Activated naive CD4-positive, alpha-beta T cell treated with anti-CD3 and anti-CD28 coated beads, Interleukin-2, amount 10 ng/mL, durations not matched to agents 7 days and 5 days (primary cell): ENCODE measurements at regions not wholly inside any gene's neighbourhood (a gene's known extent, or its start where the extent isn't known, plus 50 kb on each side); places are given as distances from the start of the nearest gene placed in this dataset.
A peak's percentile ranks its signal among the peaks of the same experiment; 100 is the strongest.

Experiments used
- CTCF ChIA-PET: fragments of 350-600 bp; sonication (Branson Sonifier 250); formaldehyde crosslinking; loops from one replicate; lab custom pipeline; 2021; ENCODE audit warnings: antibody characterized with exemption; lab: Charles Lee
- DNase-seq: peaks from one replicate; pipeline ENCODE4 v3.0.0-alpha.2; 2020
- H3K27ac Mint-ChIP-seq: one replicate; pipeline ENCODE4 v1.8.0; 2021; ENCODE audit warnings: mild to moderate bottlenecking, moderate library complexity, mixed read lengths
- H3K27me3 Mint-ChIP-seq: one replicate; pipeline ENCODE4 v1.8.0; 2021; ENCODE audit warnings: mild to moderate bottlenecking, mixed read lengths
- H3K36me3 Mint-ChIP-seq: one replicate; pipeline ENCODE4 v1.8.0; 2021; ENCODE audit warnings: mixed read lengths
- H3K4me1 Mint-ChIP-seq: one replicate; pipeline ENCODE4 v1.8.0; 2021; ENCODE audit warnings: mixed read lengths
- H3K4me3 Mint-ChIP-seq: one replicate; pipeline ENCODE4 v1.8.0; 2021; ENCODE audit warnings: mild to moderate bottlenecking, moderate library complexity, mixed read lengths
- H3K9me3 Mint-ChIP-seq: one replicate; pipeline ENCODE4 v1.8.0; 2021; ENCODE audit warnings: mixed read lengths

GRCh38 chr1:5376538-5377247 is 615.5 kb downstream of the NPHP4 start:
- Mint-ChIP-seq H3K36me3 (peaks cover 9% of the 10 kb centered on the region), H3K4me1 (peaks cover 2% of the 10 kb centered on the region), H3K4me3 (no peak overlapping the region), H3K27me3 (peaks cover 24% of the 10 kb centered on the region), H3K27ac (no peak overlapping the region), H3K9me3 (peaks cover 25% of the 10 kb centered on the region)
- DNase-seq, result no peak
- CTCF ChIA-PET, result interaction anchor here (0.5 kb wide), 1 partner anchor 719 kb away, joined by 3 read pairs; no protein-coding TSS in a partner anchor

GRCh38 chr1:5375481-5375880 is 616.7 kb downstream of the NPHP4 start:
- peaks cover 18% of the 10 kb centered on the region for H3K36me3 Mint-ChIP-seq
- CTCF ChIA-PET, result no interaction called here
- peaks cover 35% of the 10 kb centered on the region for H3K9me3 Mint-ChIP-seq

GRCh38 chr1:5374192-5374591 is 618.0 kb downstream of the NPHP4 start:
- Mint-ChIP-seq H3K27ac (no peak overlapping the region), H3K4me3 (no peak overlapping the region), H3K9me3 (peaks cover 38% of the 10 kb centered on the region), H3K4me1 (peaks cover 25% of the 10 kb centered on the region), H3K36me3 (peaks cover 24% of the 10 kb centered on the region), H3K27me3 (peaks cover 12% of the 10 kb centered on the region)
- DNase-seq, result no peak
- CTCF ChIA-PET, result no interaction called here

More at GRCh38 chr1:5375481-5375880, 616.7 kb downstream of the NPHP4 start:
- Mint-ChIP-seq H3K4me3 (no peak overlapping the region), H3K4me1 (peaks cover 13% of the 10 kb centered on the region), H3K27me3 (peaks cover 19% of the 10 kb centered on the region), H3K27ac (no peak overlapping the region)
- DNase-seq, result no peak

- Mint-ChIP-seq H3K4me3 (no peak overlapping the region), H3K9me3 (peaks cover 38% of the 10 kb centered on the region)
- CTCF ChIA-PET, result no interaction called here
These were observed 618.9 kb downstream of the NPHP4 start for GRCh38 chr1:5373281-5373680.

GRCh38 chr1:5371270-5371669 is 621.0 kb downstream of the NPHP4 start:
- H3K36me3 Mint-ChIP-seq, result peaks cover 25% of the 10 kb centered on the region
- H3K4me3 Mint-ChIP-seq, result no peak overlapping the region
- CTCF ChIA-PET, result no interaction called here
- peaks cover 16% of the 10 kb centered on the region for H3K27me3 Mint-ChIP-seq
- peaks cover 28% of the 10 kb centered on the region for H3K4me1 Mint-ChIP-seq
- peak overlapping the region; percentile 87 for H3K27ac Mint-ChIP-seq
- DNase-seq, result no peak
- H3K9me3 Mint-ChIP-seq, result peaks cover 38% of the 10 kb centered on the region

More at GRCh38 chr1:5373281-5373680, 618.9 kb downstream of the NPHP4 start:
- no peak overlapping the region for H3K27ac Mint-ChIP-seq
- H3K4me1 Mint-ChIP-seq, result peaks cover 28% of the 10 kb centered on the region
- no peak for DNase-seq
- peaks cover 12% of the 10 kb centered on the region for H3K27me3 Mint-ChIP-seq
- peaks cover 25% of the 10 kb centered on the region for H3K36me3 Mint-ChIP-seq

- H3K27me3 Mint-ChIP-seq, result peaks cover 22% of the 10 kb centered on the region
- DNase-seq, result peak; percentile 61
- CTCF ChIA-PET, result no interaction called here
- peaks cover 28% of the 10 kb centered on the region for H3K4me1 Mint-ChIP-seq
- peaks cover 39% of the 10 kb centered on the region for H3K9me3 Mint-ChIP-seq
- no peak overlapping the region for H3K4me3 Mint-ChIP-seq
- peaks cover 25% of the 10 kb centered on the region for H3K36me3 Mint-ChIP-seq
- H3K27ac Mint-ChIP-seq, result peak overlapping the region; percentile 87
These were observed 621.9 kb downstream of the NPHP4 start for GRCh38 chr1:5370311-5370710.

GRCh38 chr1:5369223-5369622 is 623.0 kb downstream of the NPHP4 start:
- DNase-seq, result no peak
- CTCF ChIA-PET, result no interaction called here
- peaks cover 38% of the 10 kb centered on the region for H3K9me3 Mint-ChIP-seq
- peaks cover 25% of the 10 kb centered on the region for H3K36me3 Mint-ChIP-seq
- H3K4me3 Mint-ChIP-seq, result no peak overlapping the region
- peaks cover 32% of the 10 kb centered on the region for H3K27me3 Mint-ChIP-seq
- peaks cover 28% of the 10 kb centered on the region for H3K4me1 Mint-ChIP-seq
- no peak overlapping the region for H3K27ac Mint-ChIP-seq

GRCh38 chr1:5368201-5368600 is 624.0 kb downstream of the NPHP4 start:
- Mint-ChIP-seq H3K27me3 (peaks cover 35% of the 10 kb centered on the region), H3K4me1 (peaks cover 28% of the 10 kb centered on the region), H3K36me3 (peaks cover 18% of the 10 kb centered on the region), H3K4me3 (no peak overlapping the region), H3K9me3 (peaks cover 27% of the 10 kb centered on the region), H3K27ac (no peak overlapping the region)
- CTCF ChIA-PET, result no interaction called here
- no peak for DNase-seq

GRCh38 chr1:5367306-5367705 is 624.9 kb downstream of the NPHP4 start:
- no peak overlapping the region for H3K4me3 Mint-ChIP-seq
- CTCF ChIA-PET, result interaction anchor here (0.6 kb wide), 1 partner anchor 81 kb away, joined by 3 read pairs; no protein-coding TSS in a partner anchor
- H3K4me1 Mint-ChIP-seq, result peaks cover 28% of the 10 kb centered on the region
- H3K36me3 Mint-ChIP-seq, result peaks cover 18% of the 10 kb centered on the region
- peaks cover 21% of the 10 kb centered on the region for H3K9me3 Mint-ChIP-seq
- no peak overlapping the region for H3K27ac Mint-ChIP-seq
- peaks cover 35% of the 10 kb centered on the region for H3K27me3 Mint-ChIP-seq
- DNase-seq, result no peak

GRCh38 chr1:5365751-5366150 is 626.5 kb downstream of the NPHP4 start:
- Mint-ChIP-seq H3K9me3 (peaks cover 11% of the 10 kb centered on the region), H3K4me1 (peaks cover 18% of the 10 kb centered on the region), H3K36me3 (peaks cover 9% of the 10 kb centered on the region), H3K27ac (no peak overlapping the region), H3K4me3 (no peak overlapping the region), H3K27me3 (peaks cover 37% of the 10 kb centered on the region)
- DNase-seq, result no peak
- CTCF ChIA-PET, result no interaction called here

GRCh38 chr1:5364591-5364990 is 627.6 kb downstream of the NPHP4 start:
- no peak for DNase-seq
- H3K27ac Mint-ChIP-seq, result no peak overlapping the region
- no peak overlapping the region for H3K4me3 Mint-ChIP-seq
- CTCF ChIA-PET, result no interaction called here
- peaks cover 1% of the 10 kb centered on the region for H3K36me3 Mint-ChIP-seq
- peaks cover 16% of the 10 kb centered on the region for H3K9me3 Mint-ChIP-seq
- peaks cover 44% of the 10 kb centered on the region for H3K27me3 Mint-ChIP-seq
- H3K4me1 Mint-ChIP-seq, result peaks cover 7% of the 10 kb centered on the region

- H3K4me3 Mint-ChIP-seq, result no peak overlapping the region
These were observed 637.5 kb downstream of the NPHP4 start for GRCh38 chr1:5354681-5355080.

GRCh38 chr1:5351366-5351765 is 640.9 kb downstream of the NPHP4 start:
- peaks cover 11% of the 10 kb centered on the region for H3K4me1 Mint-ChIP-seq
- H3K36me3 Mint-ChIP-seq, result no peaks in the 10 kb centered on the region
- no peak overlapping the region for H3K4me3 Mint-ChIP-seq
- H3K9me3 Mint-ChIP-seq, result peaks cover 18% of the 10 kb centered on the region
- CTCF ChIA-PET, result interaction anchor here (1.2 kb wide), 1 partner anchor 131 kb away, joined by 3 read pairs; no protein-coding TSS in a partner anchor
- no peak for DNase-seq
- H3K27ac Mint-ChIP-seq, result no peak overlapping the region
- peaks cover 9% of the 10 kb centered on the region for H3K27me3 Mint-ChIP-seq

More at GRCh38 chr1:5354681-5355080, 637.5 kb downstream of the NPHP4 start:
- Mint-ChIP-seq H3K27ac (no peak overlapping the region), H3K9me3 (peaks cover 17% of the 10 kb centered on the region), H3K36me3 (peaks cover 4% of the 10 kb centered on the region), H3K27me3 (peaks cover 15% of the 10 kb centered on the region), H3K4me1 (peaks cover 6% of the 10 kb centered on the region)
- DNase-seq, result no peak
- CTCF ChIA-PET, result no interaction called here

- Mint-ChIP-seq H3K4me3 (no peak overlapping the region), H3K9me3 (peaks cover 14% of the 10 kb centered on the region), H3K27me3 (peaks cover 9% of the 10 kb centered on the region), H3K4me1 (peaks cover 11% of the 10 kb centered on the region), H3K36me3 (no peaks in the 10 kb centered on the region), H3K27ac (no peak overlapping the region)
- DNase-seq, result no peak
- CTCF ChIA-PET, result no interaction called here
These were observed 642.7 kb downstream of the NPHP4 start for GRCh38 chr1:5349526-5349925.
